ENCODE measurements at regions not wholly inside any gene's neighbourhood (a gene's known extent, or its start where the extent isn't known, plus 50 kb on each side); places are given as distances from the start of the nearest gene placed in this dataset.
"Not testable (repeated sequence)": the region's sequence is repeated elsewhere in the genome, so short reads cannot be mapped to it uniquely, and the experiment has no call there.

- no peaks in the 10 kb centered on the region for H3K4me1 Mint-ChIP-seq (ENCODE audit: low read depth)
- H3K4me3 Mint-ChIP-seq = no peak overlapping the region
- H3K9me3 Mint-ChIP-seq = no peaks in the 10 kb centered on the region
- H3K27ac Mint-ChIP-seq = no peak overlapping the region
- H3K27me3 Mint-ChIP-seq (ENCODE audit: low read depth) = no peaks in the 10 kb centered on the region
- DNase-seq = no peak
- no peak for ATAC-seq (replicated peaks in 1 of 2)
- no peaks in the 10 kb centered on the region for H3K36me3 Mint-ChIP-seq (ENCODE audit: insufficient read depth in 2 of 2)
Observed at GRCh38 chr3:169029674-169030285, 633.7 kb downstream of the MECOM start.

- no peaks in the 10 kb centered on the region for H3K36me3 Mint-ChIP-seq (ENCODE audit: insufficient read depth in 2 of 2)
- no peak overlapping the region for H3K4me3 Mint-ChIP-seq
- H3K4me1 Mint-ChIP-seq (ENCODE audit: low read depth) = no peaks in the 10 kb centered on the region
- H3K27ac Mint-ChIP-seq = no peak overlapping the region
- DNase-seq (no peak), ATAC-seq (replicated peaks in 1 of 2) (no peak)
- H3K27me3 Mint-ChIP-seq (ENCODE audit: low read depth) = no peaks in the 10 kb centered on the region
- no peaks in the 10 kb centered on the region for H3K9me3 Mint-ChIP-seq
Observed at GRCh38 chr3:169028716-169029115, 634.8 kb downstream of the MECOM start.

GRCh38 chr3:169026543-169027182, 636.8 kb downstream of the MECOM start:
- no peaks in the 10 kb centered on the region for H3K36me3 Mint-ChIP-seq (ENCODE audit: insufficient read depth in 2 of 2)
- no peaks in the 10 kb centered on the region for H3K9me3 Mint-ChIP-seq
- no peak for ATAC-seq (replicated peaks in 1 of 2)

GRCh38 chr3:169022457-169022856, 641.1 kb downstream of the MECOM start:
- no peaks in the 10 kb centered on the region for H3K27me3 Mint-ChIP-seq (ENCODE audit: low read depth)
- H3K4me3 Mint-ChIP-seq = no peak overlapping the region

More at GRCh38 chr3:169026543-169027182, 636.8 kb downstream of the MECOM start:
- no peak for DNase-seq
- Mint-ChIP-seq H3K27me3 (ENCODE audit: low read depth) (no peaks in the 10 kb centered on the region), H3K27ac (no peak overlapping the region), H3K4me3 (no peak overlapping the region), H3K4me1 (ENCODE audit: low read depth) (no peaks in the 10 kb centered on the region)

GRCh38 chr3:169020371-169020770, 643.1 kb downstream of the MECOM start:
- no peak overlapping the region for H3K27ac Mint-ChIP-seq
- no peaks in the 10 kb centered on the region for H3K4me1 Mint-ChIP-seq (ENCODE audit: low read depth)
- DNase-seq (no peak), ATAC-seq (replicated peaks in 1 of 2) (no peak)
- no peaks in the 10 kb centered on the region for H3K27me3 Mint-ChIP-seq (ENCODE audit: low read depth)
- H3K4me3 Mint-ChIP-seq = no peak overlapping the region
- H3K36me3 Mint-ChIP-seq (ENCODE audit: insufficient read depth in 2 of 2) = no peaks in the 10 kb centered on the region
- no peaks in the 10 kb centered on the region for H3K9me3 Mint-ChIP-seq

More at GRCh38 chr3:169022457-169022856, 641.1 kb downstream of the MECOM start:
- DNase-seq (no peak), ATAC-seq (replicated peaks in 1 of 2) (no peak)
- H3K9me3 Mint-ChIP-seq = no peaks in the 10 kb centered on the region
- H3K4me1 Mint-ChIP-seq (ENCODE audit: low read depth) = no peaks in the 10 kb centered on the region
- H3K36me3 Mint-ChIP-seq (ENCODE audit: insufficient read depth in 2 of 2) = no peaks in the 10 kb centered on the region
- H3K27ac Mint-ChIP-seq = no peak overlapping the region

- Mint-ChIP-seq H3K36me3 (ENCODE audit: insufficient read depth in 2 of 2) (no peaks in the 10 kb centered on the region), H3K27ac (no peak overlapping the region), H3K4me1 (ENCODE audit: low read depth) (no peaks in the 10 kb centered on the region), H3K4me3 (no peak overlapping the region), H3K9me3 (no peaks in the 10 kb centered on the region), H3K27me3 (ENCODE audit: low read depth) (no peaks in the 10 kb centered on the region)
- DNase-seq = no peak
- no peak for ATAC-seq (replicated peaks in 1 of 2)
Observed at GRCh38 chr3:169009453-169009852, 654.1 kb downstream of the MECOM start.

GRCh38 chr3:169008776-169009358, 654.6 kb downstream of the MECOM start:
- H3K27me3 Mint-ChIP-seq (ENCODE audit: low read depth) = no peaks in the 10 kb centered on the region
- no peak for ATAC-seq (replicated peaks in 1 of 2)
- no peak overlapping the region for H3K4me3 Mint-ChIP-seq
- no peak overlapping the region for H3K27ac Mint-ChIP-seq
- H3K9me3 Mint-ChIP-seq = no peaks in the 10 kb centered on the region
- H3K4me1 Mint-ChIP-seq (ENCODE audit: low read depth) = no peaks in the 10 kb centered on the region
- no peak for DNase-seq
- H3K36me3 Mint-ChIP-seq (ENCODE audit: insufficient read depth in 2 of 2) = no peaks in the 10 kb centered on the region

GRCh38 chr3:169007145-169007544, 656.4 kb downstream of the MECOM start:
- no peaks in the 10 kb centered on the region for H3K9me3 Mint-ChIP-seq
- no peak overlapping the region for H3K27ac Mint-ChIP-seq
- H3K4me1 Mint-ChIP-seq (ENCODE audit: low read depth) = no peaks in the 10 kb centered on the region
- no peaks in the 10 kb centered on the region for H3K36me3 Mint-ChIP-seq (ENCODE audit: insufficient read depth in 2 of 2)
- no peak overlapping the region for H3K4me3 Mint-ChIP-seq
- no peaks in the 10 kb centered on the region for H3K27me3 Mint-ChIP-seq (ENCODE audit: low read depth)
- ATAC-seq (replicated peaks in 1 of 2) (no peak), DNase-seq (no peak)

- H3K9me3 Mint-ChIP-seq; H3K4me1 Mint-ChIP-seq (ENCODE audit: low read depth); H3K27me3 Mint-ChIP-seq (ENCODE audit: low read depth); H3K27ac Mint-ChIP-seq; H3K36me3 Mint-ChIP-seq (ENCODE audit: insufficient read depth in 2 of 2); DNase-seq; H3K4me3 Mint-ChIP-seq; ATAC-seq (replicated peaks in 1 of 2): not testable (repeated sequence)
Observed at GRCh38 chr3:169006398-169006797, 657.1 kb downstream of the MECOM start.

- Mint-ChIP-seq H3K4me1 (ENCODE audit: low read depth) (no peaks in the 10 kb centered on the region), H3K27ac (no peak overlapping the region), H3K4me3 (no peak overlapping the region), H3K9me3 (peaks cover under 1 to 3% of the 10 kb centered on the region in 2 donors), H3K27me3 (ENCODE audit: low read depth) (no peaks in the 10 kb centered on the region), H3K36me3 (ENCODE audit: insufficient read depth in 2 of 2) (no peaks in the 10 kb centered on the region)
- ATAC-seq (replicated peaks in 1 of 2) (no peak), DNase-seq (no peak)
Observed at GRCh38 chr3:169002689-169003088, 660.8 kb downstream of the MECOM start.

- H3K36me3 Mint-ChIP-seq (ENCODE audit: insufficient read depth in 2 of 2) = no peaks in the 10 kb centered on the region
- no peaks in the 10 kb centered on the region for H3K27me3 Mint-ChIP-seq (ENCODE audit: low read depth)
- H3K9me3 Mint-ChIP-seq = peaks cover 2 to 4% of the 10 kb centered on the region in 2 donors
- H3K27ac Mint-ChIP-seq = no peak overlapping the region
- DNase-seq (no peak), ATAC-seq (replicated peaks in 1 of 2) (no peak)
- no peaks in the 10 kb centered on the region for H3K4me1 Mint-ChIP-seq (ENCODE audit: low read depth)
- no peak overlapping the region for H3K4me3 Mint-ChIP-seq
Observed at GRCh38 chr3:168998792-168999191, 664.7 kb downstream of the MECOM start.

GRCh38 chr3:168997488-168997887, 666.0 kb downstream of the MECOM start:
- Mint-ChIP-seq H3K36me3 (ENCODE audit: insufficient read depth in 2 of 2) (no peaks in the 10 kb centered on the region), H3K9me3 (peaks cover 2 to 4% of the 10 kb centered on the region in 2 donors), H3K4me3 (no peak overlapping the region), H3K4me1 (ENCODE audit: low read depth) (no peaks in the 10 kb centered on the region), H3K27me3 (ENCODE audit: low read depth) (no peaks in the 10 kb centered on the region), H3K27ac (no peak overlapping the region)
- no peak for ATAC-seq (replicated peaks in 1 of 2)
- no peak for DNase-seq

GRCh38 chr3:168996622-168997021, 666.9 kb downstream of the MECOM start:
- no peak overlapping the region for H3K4me3 Mint-ChIP-seq
- no peak for ATAC-seq (replicated peaks in 1 of 2)
- H3K36me3 Mint-ChIP-seq (ENCODE audit: insufficient read depth in 2 of 2) = no peaks in the 10 kb centered on the region
- H3K4me1 Mint-ChIP-seq (ENCODE audit: low read depth) = no peaks in the 10 kb centered on the region
- DNase-seq = no peak
- no peaks in the 10 kb centered on the region for H3K27me3 Mint-ChIP-seq (ENCODE audit: low read depth)
- peaks cover 4% of the 10 kb centered on the region in 2 donors for H3K9me3 Mint-ChIP-seq
- no peak overlapping the region for H3K27ac Mint-ChIP-seq

- Mint-ChIP-seq H3K4me3 (no peak overlapping the region), H3K4me1 (ENCODE audit: low read depth) (no peaks in the 10 kb centered on the region), H3K9me3 (peaks cover 3 to 4% of the 10 kb centered on the region in 2 donors), H3K27ac (no peak overlapping the region), H3K27me3 (ENCODE audit: low read depth) (no peaks in the 10 kb centered on the region), H3K36me3 (ENCODE audit: insufficient read depth in 2 of 2) (no peaks in the 10 kb centered on the region)
- ATAC-seq (replicated peaks in 1 of 2) (no peak), DNase-seq (no peak)
Observed at GRCh38 chr3:168995129-168995528, 668.4 kb downstream of the MECOM start.

All from activated T-cell treated with anti-CD3 and anti-CD28 coated beads, Interleukin-2, amount 50 U/mL, for 72 hours (primary cell).